ENCODE measurements at regions not wholly inside any gene's neighbourhood (a gene's known extent, or its start where the extent isn't known, plus 50 kb on each side); places are given as distances from the start of the nearest gene placed in this dataset.
"Not testable (repeated sequence)": the region's sequence is repeated elsewhere in the genome, so short reads cannot be mapped to it uniquely, and the experiment has no call there.

DNA sequence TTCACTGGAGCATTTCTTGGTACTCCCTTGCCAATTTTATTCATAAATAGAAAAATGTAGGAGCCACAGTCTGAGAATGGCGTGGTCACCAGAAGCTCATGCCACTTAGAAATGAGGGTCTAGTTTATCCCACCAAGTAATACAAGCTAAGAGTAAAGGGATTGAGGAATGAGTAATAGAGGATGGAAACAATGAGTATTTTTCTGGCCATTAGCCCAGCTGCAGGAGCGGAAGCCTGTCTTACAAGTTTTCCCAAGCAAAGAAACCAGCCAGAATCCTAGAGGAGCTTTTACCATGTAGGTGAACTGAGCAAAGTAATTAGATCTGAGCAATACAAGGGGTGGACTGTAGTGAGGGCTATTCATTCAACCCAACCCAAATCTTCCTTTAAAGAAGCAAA, 160.7 kb upstream of the NPY2R start:
- H3K27ac ChIP-seq = no peak overlapping the region
- no peaks in the 10 kb centered on the region for H3K27me3 ChIP-seq
- no peaks in the 10 kb centered on the region for H3K9me3 ChIP-seq
- intact Hi-C loops (cut with DNase I; ENCODE audit: low total_unique reads) (no loop called here), in situ Hi-C loops (cut with MboI; ENCODE audit: low pct_ligation_motif_present in 1 of 4, low pct_unique_long_range_greater_than_20kb in 1 of 4, low sequenced_read_pairs in 3 of 4) (no loop called here)
- H3K4me3 ChIP-seq = no peak overlapping the region
- no peak for TF ChIP-seq POLR2A (IDR thresholded peaks at IDR 0.05)
- TF ChIP-seq, protein P1, sequence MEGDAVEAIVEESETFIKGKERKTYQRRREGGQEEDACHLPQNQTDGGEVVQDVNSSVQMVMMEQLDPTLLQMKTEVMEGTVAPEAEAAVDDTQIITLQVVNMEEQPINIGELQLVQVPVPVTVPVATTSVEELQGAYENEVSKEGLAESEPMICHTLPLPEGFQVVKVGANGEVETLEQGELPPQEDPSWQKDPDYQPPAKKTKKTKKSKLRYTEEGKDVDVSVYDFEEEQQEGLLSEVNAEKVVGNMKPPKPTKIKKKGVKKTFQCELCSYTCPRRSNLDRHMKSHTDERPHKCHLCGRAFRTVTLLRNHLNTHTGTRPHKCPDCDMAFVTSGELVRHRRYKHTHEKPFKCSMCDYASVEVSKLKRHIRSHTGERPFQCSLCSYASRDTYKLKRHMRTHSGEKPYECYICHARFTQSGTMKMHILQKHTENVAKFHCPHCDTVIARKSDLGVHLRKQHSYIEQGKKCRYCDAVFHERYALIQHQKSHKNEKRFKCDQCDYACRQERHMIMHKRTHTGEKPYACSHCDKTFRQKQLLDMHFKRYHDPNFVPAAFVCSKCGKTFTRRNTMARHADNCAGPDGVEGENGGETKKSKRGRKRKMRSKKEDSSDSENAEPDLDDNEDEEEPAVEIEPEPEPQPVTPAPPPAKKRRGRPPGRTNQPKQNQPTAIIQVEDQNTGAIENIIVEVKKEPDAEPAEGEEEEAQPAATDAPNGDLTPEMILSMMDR (IDR thresholded peaks at IDR 0.05) = no peak
- no peak for TF ChIP-seq POLR2AphosphoS5 (IDR thresholded peaks at IDR 0.05)
- TF ChIP-seq EP300 (IDR thresholded peaks at IDR 0.05; ENCODE audit: low read depth) = no peak
- DNase-seq = no peak
- WGBS, 2 donors (ENCODE audit: low coverage in 1 of 2) = 85 to 100% methylated on average over 1 to 2 of the region's 2 CpGs
- no peaks in the 10 kb centered on the region for H3K36me3 ChIP-seq
- H3K4me1 ChIP-seq = no peaks in the 10 kb centered on the region

DNA sequence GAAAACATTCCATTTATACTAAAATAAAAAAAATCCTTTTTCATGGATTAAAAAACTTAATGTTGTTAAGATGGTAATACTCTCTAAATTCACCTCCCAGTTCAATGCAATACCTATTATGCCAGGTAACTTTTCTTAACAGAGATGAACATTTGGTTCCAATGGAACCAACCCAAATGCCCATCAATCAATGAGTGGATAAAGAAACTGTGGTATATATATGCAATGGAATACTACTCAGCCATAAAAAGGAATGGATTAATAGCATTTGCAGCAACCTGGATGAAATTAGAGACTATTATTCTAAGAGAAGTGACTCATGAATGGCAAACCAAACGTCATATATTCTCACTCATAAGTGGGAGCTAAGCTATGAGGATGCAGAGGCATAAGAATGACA, 154.4 kb upstream of the NPY2R start:
- H3K4me3 ChIP-seq; in situ Hi-C loops (cut with MboI; ENCODE audit: low pct_ligation_motif_present in 1 of 4, low pct_unique_long_range_greater_than_20kb in 1 of 4, low sequenced_read_pairs in 3 of 4); H3K4me1 ChIP-seq; H3K9me3 ChIP-seq; H3K36me3 ChIP-seq; intact Hi-C loops (cut with DNase I; ENCODE audit: low total_unique reads); H3K27ac ChIP-seq; DNase-seq; H3K27me3 ChIP-seq: not testable (repeated sequence)
- 54 to 55% methylated on average over 1 of the region's 1 CpG for WGBS, 2 donors (ENCODE audit: low coverage in 1 of 2)

DNA sequence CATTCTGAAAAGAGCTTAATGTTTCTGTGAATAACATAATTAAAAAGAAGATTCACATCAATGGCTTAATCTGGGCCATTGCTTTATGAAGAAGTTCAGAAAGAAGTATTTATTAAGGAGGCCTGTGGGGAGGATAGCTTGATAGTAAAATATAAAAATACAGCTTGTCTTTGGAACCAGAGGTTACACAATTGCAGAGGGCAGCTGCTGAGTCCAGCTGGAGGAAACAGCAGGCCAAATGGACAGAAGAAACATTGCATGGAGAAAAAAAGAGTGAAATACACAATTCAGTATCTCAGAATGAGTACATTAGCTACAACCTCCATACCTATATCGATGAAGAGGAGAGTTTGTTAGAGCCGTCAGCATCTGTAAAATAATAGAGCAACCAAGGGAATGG, 148.0 kb upstream of the NPY2R start:
- Histone ChIP-seq H3K4me1 (no peaks in the 10 kb centered on the region), H3K36me3 (no peaks in the 10 kb centered on the region), H3K9me3 (no peaks in the 10 kb centered on the region), H3K27me3 (no peaks in the 10 kb centered on the region), H3K4me3 (no peak overlapping the region), H3K27ac (no peak overlapping the region)
- intact Hi-C loops (cut with DNase I; ENCODE audit: low total_unique reads) (no loop called here), in situ Hi-C loops (cut with MboI; ENCODE audit: low pct_ligation_motif_present in 1 of 4, low pct_unique_long_range_greater_than_20kb in 1 of 4, low sequenced_read_pairs in 3 of 4) (no loop called here)
- 70 to 88% methylated on average over 2 of the region's 2 CpGs for WGBS, 2 donors (ENCODE audit: low coverage in 1 of 2)
- TF ChIP-seq EP300 (IDR thresholded peaks at IDR 0.05; ENCODE audit: low read depth) (no peak), POLR2AphosphoS5 (IDR thresholded peaks at IDR 0.05) (no peak), POLR2A (IDR thresholded peaks at IDR 0.05) (no peak)
- TF ChIP-seq, protein P1 (IDR thresholded peaks at IDR 0.05) = no peak
- DNase-seq = no peak

DNA sequence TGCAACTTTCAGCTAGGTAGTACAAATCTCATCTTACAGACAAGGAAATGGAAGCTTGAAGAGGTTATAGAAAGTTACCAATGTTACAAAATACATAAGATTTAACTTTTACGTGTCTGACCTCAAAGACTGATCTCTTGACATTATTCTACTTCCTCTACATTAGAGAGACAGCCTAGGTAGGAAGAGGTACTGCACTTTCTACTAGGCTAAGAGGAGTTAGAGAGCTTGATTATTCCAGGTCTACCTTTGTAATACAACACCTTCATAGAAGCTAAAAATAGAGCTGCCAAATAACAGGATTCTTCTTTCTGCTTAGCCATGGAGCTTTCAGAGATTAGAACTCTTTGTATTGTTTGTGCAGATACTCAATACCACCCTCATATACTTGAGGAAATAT, 147.6 kb upstream of the NPY2R start:
- no peaks in the 10 kb centered on the region for H3K36me3 ChIP-seq
- no peak overlapping the region for H3K4me3 ChIP-seq
- intact Hi-C loops (cut with DNase I; ENCODE audit: low total_unique reads) = no loop called here
- DNase-seq = no peak
- H3K27ac ChIP-seq = no peak overlapping the region
- no peaks in the 10 kb centered on the region for H3K27me3 ChIP-seq
- no peaks in the 10 kb centered on the region for H3K4me1 ChIP-seq
- H3K9me3 ChIP-seq = no peaks in the 10 kb centered on the region
- TF ChIP-seq EP300 (IDR thresholded peaks at IDR 0.05; ENCODE audit: low read depth) (no peak), POLR2AphosphoS5 (IDR thresholded peaks at IDR 0.05) (no peak), POLR2A (IDR thresholded peaks at IDR 0.05) (no peak)
- TF ChIP-seq, protein P1 (IDR thresholded peaks at IDR 0.05) = no peak
- in situ Hi-C loops (cut with MboI; ENCODE audit: low pct_ligation_motif_present in 1 of 4, low pct_unique_long_range_greater_than_20kb in 1 of 4, low sequenced_read_pairs in 3 of 4) = no loop called here
- WGBS, 2 donors (ENCODE audit: low coverage in 1 of 2) = 50 to 69% methylated on average over 1 of the region's 1 CpG

DNA sequence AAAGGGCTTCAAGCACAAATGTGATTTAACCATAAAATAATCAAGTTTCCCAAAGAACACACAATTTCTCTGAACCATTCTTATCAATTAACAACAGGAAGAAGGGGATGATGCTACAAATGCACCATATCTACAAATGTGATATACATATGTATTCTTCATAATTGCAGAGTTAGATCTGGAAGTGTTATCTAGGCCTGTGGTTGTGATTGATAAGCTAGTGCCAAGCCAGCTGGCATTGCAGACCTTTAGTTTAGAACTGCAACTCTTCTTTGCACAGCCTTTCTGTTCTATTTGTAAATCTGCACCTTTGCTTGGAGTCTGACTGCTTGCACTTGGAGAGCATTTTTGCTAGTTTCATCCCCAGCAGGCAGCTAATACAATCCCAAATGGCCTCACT, 145.5 kb upstream of the NPY2R start:
- H3K4me3 ChIP-seq = no peak overlapping the region
- no peak for DNase-seq

DNA sequence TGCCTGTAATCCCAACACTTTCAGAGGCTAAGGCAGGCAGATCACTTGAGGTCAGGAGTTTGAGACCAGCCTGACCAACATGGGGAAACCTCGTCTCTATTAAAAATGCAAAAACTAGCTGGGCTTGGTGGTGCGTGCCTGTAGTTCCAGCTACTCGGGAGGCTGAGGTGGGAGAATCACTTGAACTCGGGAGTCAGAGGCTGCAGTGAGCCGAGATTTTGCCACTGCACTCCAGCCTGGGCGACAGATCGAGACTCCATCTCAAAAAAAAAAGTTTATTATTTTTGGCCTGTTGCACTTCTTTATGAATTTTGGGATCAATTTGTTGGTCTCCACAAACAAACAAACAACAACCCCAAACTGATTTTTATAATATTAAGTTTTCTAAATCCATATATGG, 143.5 kb upstream of the NPY2R start:
- H3K36me3 ChIP-seq; H3K9me3 ChIP-seq; DNase-seq; H3K4me1 ChIP-seq; H3K4me3 ChIP-seq; in situ Hi-C loops (cut with MboI; ENCODE audit: low pct_ligation_motif_present in 1 of 4, low pct_unique_long_range_greater_than_20kb in 1 of 4, low sequenced_read_pairs in 3 of 4); H3K27ac ChIP-seq; intact Hi-C loops (cut with DNase I; ENCODE audit: low total_unique reads); H3K27me3 ChIP-seq: not testable (repeated sequence)
- 89% methylated on average over 7 of the region's 7 CpGs; no CpG with 5 or more reads in 1 of the 2 donors for WGBS, 2 donors (ENCODE audit: low coverage in 1 of 2)

More for the DNA sequence above, 145.5 kb upstream of the NPY2R start:
- in situ Hi-C loops (cut with MboI; ENCODE audit: low pct_ligation_motif_present in 1 of 4, low pct_unique_long_range_greater_than_20kb in 1 of 4, low sequenced_read_pairs in 3 of 4) = no loop called here
- TF ChIP-seq POLR2A (IDR thresholded peaks at IDR 0.05) (no peak), EP300 (IDR thresholded peaks at IDR 0.05; ENCODE audit: low read depth) (no peak), POLR2AphosphoS5 (IDR thresholded peaks at IDR 0.05) (no peak)
- TF ChIP-seq, protein P1 (IDR thresholded peaks at IDR 0.05) = no peak
- Histone ChIP-seq H3K4me1 (no peaks in the 10 kb centered on the region), H3K27ac (no peak overlapping the region), H3K9me3 (no peaks in the 10 kb centered on the region), H3K27me3 (no peaks in the 10 kb centered on the region), H3K36me3 (no peaks in the 10 kb centered on the region)
- intact Hi-C loops (cut with DNase I; ENCODE audit: low total_unique reads) = no loop called here
